Stimulated activated CD8-positive, alpha-beta memory T cell treated with anti-CD3 and anti-CD28 coated beads, Interleukin-15, amount 100 ng/mL, for 48 hours (primary cell): ENCODE measurements at regions not wholly inside any gene's neighbourhood (a gene's known extent, or its start where the extent isn't known, plus 50 kb on each side); places are given as distances from the start of the nearest gene placed in this dataset.
"Not testable (repeated sequence)": the region's sequence is repeated elsewhere in the genome, so short reads cannot be mapped to it uniquely, and the experiment has no call there.

Source experiments
- DNase-seq, 2 donors: peaks; one replicate each; pipeline ENCODE4 v3.0.0-alpha.2; 2020; ENCODE audit warnings: low read depth in 2 of 2

DNA sequence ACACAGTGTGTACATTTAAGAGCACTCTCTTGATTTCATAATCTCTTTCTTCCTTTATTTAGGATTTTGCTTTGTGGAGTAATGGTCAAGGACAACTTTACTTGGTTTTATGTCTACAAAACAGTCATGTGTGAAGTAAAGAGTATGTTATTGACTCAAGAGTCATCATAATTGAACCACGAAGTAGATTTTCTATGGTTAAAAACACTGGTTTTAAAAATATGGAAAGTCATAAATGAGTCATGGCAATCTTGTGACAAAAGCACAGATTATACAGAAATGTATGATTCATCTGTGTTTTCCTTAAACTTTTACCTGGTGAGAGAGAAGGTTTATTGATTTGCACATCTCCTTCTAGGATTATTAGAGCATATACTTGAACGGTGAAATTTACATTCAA lies 969.7 kb downstream of the GATA3 start:
- DNase-seq: no peak

DNA sequence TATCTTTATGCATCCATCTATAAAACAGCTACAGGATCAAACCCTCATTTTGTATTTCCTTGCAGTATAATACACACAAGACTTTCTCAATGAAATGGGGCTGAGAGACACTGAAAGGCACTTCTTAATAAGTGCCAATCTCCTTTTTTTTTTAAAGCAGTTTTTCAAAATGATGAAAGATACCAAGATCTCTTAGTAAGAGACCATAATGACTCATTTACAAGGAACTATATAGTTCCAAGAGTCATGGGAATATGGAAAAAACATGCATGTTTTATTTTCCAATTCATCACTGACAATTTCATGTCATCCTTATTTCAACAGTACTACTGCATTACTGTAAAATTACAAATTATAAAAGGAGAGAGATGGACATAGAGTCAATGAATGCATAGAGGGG lies 973.7 kb downstream of the GATA3 start:
- no peak for DNase-seq

DNA sequence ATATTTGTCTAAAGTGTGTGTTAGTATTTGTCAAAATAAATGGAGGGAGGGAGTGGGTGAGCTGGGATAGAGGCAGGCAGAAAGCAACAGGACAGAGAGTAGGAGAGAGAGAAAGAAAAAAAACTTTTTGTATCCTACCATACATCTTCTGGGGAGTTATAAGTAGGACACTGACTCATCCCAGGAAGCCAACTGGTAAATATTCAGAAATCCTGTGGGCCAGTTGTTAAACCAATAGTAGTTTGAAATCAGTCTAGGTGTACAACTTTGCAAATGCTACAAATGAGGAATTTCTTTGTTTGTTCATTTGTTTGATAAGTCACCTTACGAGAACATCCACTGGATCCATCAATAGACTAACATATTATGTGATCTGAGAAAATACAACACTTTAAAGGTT lies 980.9 kb downstream of the GATA3 start:
- DNase-seq: no peak

- DNase-seq: no peak
Measured at GRCh38 chr10:9036711-9037204, 982.3 kb downstream of the GATA3 start.

GRCh38 chr10:9038146-9038714 lies 983.7 kb downstream of the GATA3 start:
- no peak for DNase-seq

- no peak for DNase-seq
Measured at GRCh38 chr10:9043466-9043865, 989.0 kb downstream of the GATA3 start.

- DNase-seq: no peak
Measured at GRCh38 chr10:9045311-9045710, 990.8 kb downstream of the GATA3 start.

DNA sequence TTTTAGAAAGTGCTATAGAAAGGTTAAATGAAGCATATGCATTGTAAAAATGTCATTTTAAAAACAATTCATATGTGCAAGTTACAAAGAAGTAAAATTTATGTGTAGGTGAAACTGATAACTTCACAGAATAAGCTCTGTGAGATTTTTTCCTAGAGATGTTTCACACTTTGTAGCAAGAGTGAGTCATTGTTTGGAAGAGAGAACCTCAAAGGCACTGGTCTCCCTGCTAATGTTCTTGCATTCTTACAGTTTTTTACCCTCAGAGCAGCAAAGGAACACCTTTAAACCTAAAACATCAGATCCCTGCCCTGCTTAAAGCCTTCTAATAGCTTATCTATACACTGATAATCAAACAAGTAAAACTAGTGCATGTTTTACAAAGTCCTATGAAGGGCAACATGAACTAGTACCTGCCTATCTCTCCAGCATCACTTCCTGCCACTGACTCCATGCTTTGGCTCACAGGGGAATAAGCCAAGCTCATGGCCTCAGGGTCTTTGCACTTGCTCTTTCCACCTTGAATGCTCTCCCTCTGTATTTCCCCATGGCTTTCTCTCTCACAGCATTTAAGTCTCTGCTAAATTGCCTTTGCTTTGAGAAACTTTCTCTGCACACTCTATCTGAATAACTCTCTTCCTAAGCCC lies 997.0 kb downstream of the GATA3 start:
- no peak for DNase-seq

GRCh38 chr10:9052767-9053166 lies 998.3 kb downstream of the GATA3 start:
- no peak for DNase-seq

- DNase-seq: no peak
Measured at GRCh38 chr10:9056521-9056920, 1002.0 kb downstream of the GATA3 start.

DNA sequence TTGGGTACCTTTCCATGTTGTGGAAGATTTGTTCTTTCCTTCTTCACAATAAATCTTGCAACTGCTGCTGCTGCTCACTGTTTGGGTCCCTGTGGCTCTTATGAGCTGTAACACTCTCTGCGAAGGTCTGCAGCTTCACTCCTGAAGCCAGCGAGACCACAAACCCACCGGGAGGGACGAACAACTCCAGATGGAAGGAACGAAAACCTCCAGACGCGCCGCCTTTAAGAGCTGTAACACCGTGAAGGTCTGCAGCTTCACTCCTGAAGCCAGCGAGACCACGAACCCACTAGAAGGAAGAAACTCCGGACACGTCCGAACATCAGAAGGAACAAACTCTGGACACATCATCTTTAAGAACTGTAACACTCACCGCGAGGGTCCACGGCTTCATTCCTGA lies 1002.8 kb downstream of the GATA3 start:
- not testable (repeated sequence) for DNase-seq

- no peak for DNase-seq
Measured at GRCh38 chr10:9060314-9060713, 1005.8 kb downstream of the GATA3 start.

GRCh38 chr10:9061871-9062270 lies 1007.4 kb downstream of the GATA3 start:
- no peak for DNase-seq

DNA sequence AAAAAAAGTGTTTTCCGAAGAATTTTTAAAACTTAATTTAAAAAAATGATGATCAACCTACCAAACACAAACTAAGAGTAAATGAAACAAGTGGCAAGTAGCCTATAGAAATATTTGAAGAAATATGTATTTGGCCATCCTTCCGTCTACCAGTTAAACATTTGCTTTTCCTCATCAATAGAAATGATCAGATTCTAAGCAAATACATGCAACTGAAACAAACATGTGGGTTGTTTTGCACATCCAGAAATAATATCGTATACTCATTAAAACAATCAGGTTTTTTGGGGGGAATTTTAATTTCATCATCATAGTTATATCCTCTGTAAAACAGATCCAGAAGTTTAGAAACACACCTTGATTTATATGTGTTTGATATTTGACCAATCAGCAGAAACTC lies 1011.7 kb downstream of the GATA3 start:
- no peak for DNase-seq

DNA sequence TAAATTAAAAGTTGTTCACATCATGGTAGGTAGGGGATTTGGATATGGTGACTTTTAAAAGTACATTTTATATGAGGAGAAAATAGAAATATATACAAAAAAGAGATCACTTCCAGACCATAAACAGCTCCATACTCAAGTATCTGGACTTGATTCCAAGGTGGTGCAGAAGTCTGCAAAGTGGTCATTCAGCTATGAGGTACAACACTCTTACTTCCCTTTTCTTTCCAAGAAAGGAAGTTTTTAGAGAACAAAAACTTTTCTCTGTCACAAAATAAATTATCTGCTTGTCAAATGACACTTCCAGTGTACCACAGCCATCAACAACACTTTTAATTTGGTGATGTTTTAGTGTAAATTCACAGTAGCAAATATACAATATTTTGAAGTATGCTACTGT lies 1013.5 kb downstream of the GATA3 start:
- DNase-seq: no peak

DNA sequence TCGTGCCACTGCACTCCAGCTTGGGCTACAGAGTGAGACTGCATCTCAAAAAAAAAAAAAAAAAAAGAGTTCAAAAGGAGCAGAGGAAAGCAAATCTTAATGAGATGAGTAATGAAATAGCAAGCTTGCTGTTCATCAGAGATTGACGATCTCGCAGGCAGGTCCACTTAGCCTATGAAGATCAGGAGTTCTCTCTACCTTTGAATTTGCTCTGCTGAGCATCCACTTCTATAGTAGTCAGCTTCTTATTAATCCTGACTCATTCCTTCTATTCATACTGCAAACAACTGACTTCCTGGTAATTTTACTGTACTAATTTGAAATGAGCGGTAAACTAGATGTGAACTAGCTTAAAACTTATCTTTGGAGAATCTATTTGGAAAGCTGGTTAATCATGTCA lies 1014.6 kb downstream of the GATA3 start:
- DNase-seq: no peak

GRCh38 chr10:9075420-9075819 lies 1020.9 kb downstream of the GATA3 start:
- DNase-seq: no peak

GRCh38 chr10:9076066-9076465 lies 1021.6 kb downstream of the GATA3 start:
- DNase-seq: no peak

DNA sequence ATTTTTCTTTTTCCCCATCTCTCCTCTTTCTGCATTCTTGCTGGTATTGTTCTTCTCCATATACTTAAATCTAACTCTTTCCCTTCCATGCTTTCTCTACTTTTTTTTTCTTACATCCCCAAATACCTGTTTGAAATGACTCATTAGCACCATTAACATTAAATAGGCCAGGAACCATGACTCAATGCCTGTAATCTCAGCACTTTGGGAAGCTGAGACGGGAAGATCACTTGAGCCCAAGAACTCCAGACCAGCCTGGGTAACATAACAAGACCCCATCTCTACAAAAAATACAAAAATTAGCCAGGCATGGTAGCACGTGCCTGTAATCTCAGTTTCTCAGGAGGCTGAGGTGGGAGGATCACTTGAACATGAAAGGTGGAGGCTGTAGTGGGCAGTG lies 1026.8 kb downstream of the GATA3 start:
- no peak for DNase-seq

GRCh38 chr10:9081961-9082360 lies 1027.5 kb downstream of the GATA3 start:
- no peak for DNase-seq

GRCh38 chr10:9091530-9092093 lies 1037.1 kb downstream of the GATA3 start:
- DNase-seq: no peak

- peak; percentile 4 to 13 for DNase-seq
Measured at GRCh38 chr10:9096288-9096687, 1041.8 kb downstream of the GATA3 start.

DNA sequence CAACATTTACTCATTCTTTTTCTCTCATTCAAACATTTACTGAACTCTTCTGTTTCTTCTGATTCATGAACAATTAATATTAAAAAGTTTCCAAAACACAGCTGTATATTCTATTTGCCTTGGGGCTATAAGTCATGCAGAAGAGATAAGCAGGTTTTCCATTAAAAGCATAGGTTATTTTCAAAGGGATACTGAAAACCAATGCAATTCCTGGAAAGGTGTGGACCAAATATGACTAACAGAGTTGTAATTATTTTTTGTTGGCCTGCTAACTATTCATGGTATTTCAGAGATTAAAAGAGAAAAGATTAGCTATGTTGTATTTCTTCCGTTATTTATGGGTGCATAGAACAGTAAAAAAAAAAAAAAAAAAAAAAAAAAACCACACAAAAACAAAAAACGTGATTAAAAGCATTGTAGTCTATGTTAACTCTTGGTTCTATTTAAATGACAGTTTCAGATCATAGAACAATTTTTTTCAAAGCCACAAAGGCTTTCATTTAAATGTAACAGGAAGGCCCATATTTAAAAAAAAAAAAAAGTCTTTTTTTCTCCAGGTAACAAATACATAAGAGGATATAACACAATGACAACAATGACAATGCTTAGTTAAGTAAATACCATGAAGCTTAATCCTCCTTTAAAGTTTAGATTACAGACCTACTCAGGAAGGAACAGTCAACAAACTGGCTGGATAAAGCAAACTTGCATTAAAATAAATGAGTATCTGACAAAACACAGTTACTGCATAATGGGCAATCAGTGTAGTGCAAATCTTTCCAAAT lies 1042.9 kb downstream of the GATA3 start:
- no peak for DNase-seq
